Epithelial cell of esophagus (primary cell): ENCODE measurements at regions not wholly inside any gene's neighbourhood (a gene's known extent, or its start where the extent isn't known, plus 50 kb on each side); places are given as distances from the start of the nearest gene placed in this dataset.

ENCODE experiments used
- DNase-seq: peaks from one replicate; pipeline ENCODE4 v3.0.0; 2010; ENCODE audit warnings: low read depth
- H3K4me3 ChIP-seq: 2 replicates; pipeline ENCODE4 v1.5.1; 2011; ENCODE audit warnings: mild to moderate bottlenecking, low read length, control low read depth
- CTCF ChIP-seq: IDR thresholded peaks from 2 replicates; pipeline ENCODE4 v1.5.1; 2011; ENCODE audit warnings: low read depth, mild to moderate bottlenecking, low read length, control low read depth, inconsistent platforms; ENCODE audit not compliant: insufficient read depth; ENCODE audit errors: missing control alignments

DNA sequence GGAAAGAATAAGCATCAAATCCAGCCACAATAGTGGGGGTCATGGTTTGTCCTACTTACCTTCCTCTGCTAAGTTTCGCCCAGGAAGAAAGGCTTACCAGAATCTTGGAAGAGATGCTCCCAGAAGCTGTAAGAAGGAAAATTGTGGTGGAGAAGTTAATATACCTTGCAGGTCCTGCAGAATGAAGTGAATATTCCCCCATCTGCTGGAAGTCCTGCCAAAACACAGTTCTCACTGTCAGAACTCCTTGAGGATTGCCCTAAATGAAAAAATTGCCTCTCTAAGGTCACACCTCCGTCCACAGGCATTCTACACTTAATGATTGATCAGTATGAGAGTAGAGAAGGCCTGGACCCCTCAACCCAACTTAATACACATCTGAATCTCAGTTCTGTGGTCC, 78.4 kb upstream of the RGS21 start:
- H3K4me3 ChIP-seq, result no peak overlapping the region
- DNase-seq, result peak; percentile 4
- no peak for TF ChIP-seq CTCF

DNA sequence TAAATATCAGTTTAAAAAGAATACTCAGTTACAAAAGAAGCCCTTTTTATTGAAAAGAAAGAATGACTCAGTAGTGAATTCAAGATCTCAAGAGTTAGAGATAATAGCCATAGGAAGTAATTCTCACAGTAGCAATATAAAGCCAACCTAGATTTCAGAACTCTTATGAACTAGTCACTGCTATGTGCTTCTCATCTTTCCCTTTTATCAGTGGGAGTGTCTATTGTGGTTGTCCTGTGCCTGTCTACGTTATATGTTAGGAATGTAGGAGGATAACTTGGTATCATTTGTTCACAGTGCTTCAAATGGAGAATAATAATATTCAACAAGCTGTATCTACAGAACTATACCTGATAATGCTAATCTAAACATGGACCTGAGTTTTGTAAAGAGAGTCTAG, 73.1 kb upstream of the RGS21 start:
- peak; percentile 49 for DNase-seq
- H3K4me3 ChIP-seq, result no peak overlapping the region
- TF ChIP-seq CTCF, result no peak

DNA sequence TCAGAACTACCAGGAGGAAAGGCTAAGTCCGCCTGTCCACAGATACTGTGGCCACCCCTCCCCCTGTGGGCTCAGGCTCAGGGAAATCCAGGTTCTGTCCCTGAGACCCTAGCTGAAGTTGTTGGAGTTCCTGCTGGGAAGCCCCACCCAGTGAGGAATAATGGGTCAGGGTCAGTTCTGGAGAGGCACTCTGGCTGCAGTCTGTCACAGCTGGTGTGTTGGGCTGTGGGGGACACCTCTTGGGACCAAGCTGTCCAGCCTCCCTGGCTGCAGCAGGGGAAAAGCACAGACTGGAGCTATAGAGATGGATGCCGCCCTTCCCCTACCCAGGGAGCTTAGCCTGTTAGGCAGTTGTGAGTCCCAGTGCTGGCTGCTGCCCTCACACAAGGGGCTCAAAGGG, 65.1 kb upstream of the RGS21 start:
- no peak overlapping the region for H3K4me3 ChIP-seq
- DNase-seq, result no peak
- TF ChIP-seq CTCF, result no peak

DNA sequence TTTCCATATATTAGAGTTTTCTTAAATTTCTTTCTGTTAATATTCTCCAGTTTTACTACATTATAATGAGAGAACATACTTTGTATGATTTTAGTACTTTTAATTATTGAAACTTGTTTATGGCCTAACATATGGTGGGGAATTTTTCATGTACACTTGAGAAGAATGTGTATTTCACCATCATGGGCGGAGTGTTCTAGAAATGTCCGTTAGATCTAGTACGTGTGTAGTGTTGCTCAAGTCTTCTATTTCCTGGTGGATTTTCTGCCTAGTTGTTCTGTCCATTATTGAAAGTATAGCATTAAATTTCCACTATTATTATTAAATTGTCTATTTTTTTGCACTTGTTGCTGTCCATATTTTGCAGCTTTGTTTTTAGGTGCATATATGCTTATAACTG, 64.0 kb upstream of the RGS21 start:
- no peak for TF ChIP-seq CTCF
- peak; percentile 31 for DNase-seq

GRCh38 chr1:192256674-192257334, 60.0 kb upstream of the RGS21 start:
- no peak for DNase-seq
- TF ChIP-seq CTCF, result no peak

More for the DNA sequence above, 64.0 kb upstream of the RGS21 start:
- no peak overlapping the region for H3K4me3 ChIP-seq

GRCh38 chr1:192260076-192260475, 56.7 kb upstream of the RGS21 start:
- H3K4me3 ChIP-seq, result no peak overlapping the region
- DNase-seq, result peak; percentile 6
- no peak for TF ChIP-seq CTCF

More at GRCh38 chr1:192256674-192257334, 60.0 kb upstream of the RGS21 start:
- no peak overlapping the region for H3K4me3 ChIP-seq

- no peak for TF ChIP-seq CTCF
- no peak for DNase-seq
Observed at GRCh38 chr1:192261476-192261875, 55.3 kb upstream of the RGS21 start.

More at GRCh38 chr1:192261476-192261875, 55.3 kb upstream of the RGS21 start:
- no peak overlapping the region for H3K4me3 ChIP-seq
